OCI-LY3 (cell line): ENCODE measurements at regions not wholly inside any gene's neighbourhood (a gene's known extent, or its start where the extent isn't known, plus 50 kb on each side); places are given as distances from the start of the nearest gene placed in this dataset.

Experiments
- CTCF ChIP-seq: fragments of 200-600, 300-600 bp; sonication (generic); IDR thresholded peaks from 2 replicates; pipeline ENCODE4 v1.5.1; 2014; ENCODE audit warnings: antibody characterized with exemption, low read length, low read depth
- EZH2phosphoT487 ChIP-seq: fragments of 200-600 bp; shearing (Covaris generic); IDR thresholded peaks from 2 replicates; pipeline ENCODE4 v1.6.1; 2018; ENCODE audit warnings: antibody characterized with exemption, mixed run types, low read depth

- no peak for TF ChIP-seq CTCF
- TF ChIP-seq EZH2phosphoT487, result no peak
Observed at GRCh38 chr2:226658555-226658954, 141.1 kb downstream of the IRS1 start.
